DOHH2 (cell line): ENCODE measurements at regions not wholly inside any gene's neighbourhood (a gene's known extent, or its start where the extent isn't known, plus 50 kb on each side); places are given as distances from the start of the nearest gene placed in this dataset.

Experiments used
- EZH2phosphoT487 ChIP-seq: fragments of 200-600 bp; sonication (generic); IDR thresholded peaks from 2 replicates; pipeline ENCODE4 v1.6.1; 2017; ENCODE audit warnings: borderline replicate concordance, mild to moderate bottlenecking, antibody characterized with exemption, low read length, moderate library complexity, mixed read lengths
- TF ChIP-seq, protein P1 (sequence below): fragments of 200-600 bp; sonication (generic); IDR thresholded peaks from one replicate; pipeline ENCODE4 v1.5.1; 2014; ENCODE audit warnings: antibody characterized with exemption, mild to moderate bottlenecking, low read depth, low read length; ENCODE audit not compliant: poor library complexity, severe bottlenecking

DNA sequence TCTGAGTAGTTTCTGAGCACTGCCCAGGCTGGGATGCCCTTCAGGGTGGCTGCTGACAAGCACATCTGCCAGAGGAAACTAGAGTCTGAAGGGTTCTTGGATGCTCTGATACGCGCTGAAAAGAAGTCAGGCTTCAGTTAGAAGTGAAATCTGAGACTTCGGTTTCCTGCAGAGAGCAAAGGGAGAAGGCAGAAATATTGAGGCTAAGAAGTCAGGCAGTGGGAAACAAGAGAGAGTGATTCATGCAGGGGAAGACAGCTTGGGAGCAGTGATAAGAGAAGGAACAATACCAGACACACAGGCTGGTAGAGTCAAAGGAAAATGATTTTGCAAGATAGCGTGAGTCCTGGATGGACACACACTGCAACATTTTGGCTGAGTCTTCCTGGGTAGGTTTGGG is 51.0 kb upstream of the BOD1L2 start:
- TF ChIP-seq, protein P1, sequence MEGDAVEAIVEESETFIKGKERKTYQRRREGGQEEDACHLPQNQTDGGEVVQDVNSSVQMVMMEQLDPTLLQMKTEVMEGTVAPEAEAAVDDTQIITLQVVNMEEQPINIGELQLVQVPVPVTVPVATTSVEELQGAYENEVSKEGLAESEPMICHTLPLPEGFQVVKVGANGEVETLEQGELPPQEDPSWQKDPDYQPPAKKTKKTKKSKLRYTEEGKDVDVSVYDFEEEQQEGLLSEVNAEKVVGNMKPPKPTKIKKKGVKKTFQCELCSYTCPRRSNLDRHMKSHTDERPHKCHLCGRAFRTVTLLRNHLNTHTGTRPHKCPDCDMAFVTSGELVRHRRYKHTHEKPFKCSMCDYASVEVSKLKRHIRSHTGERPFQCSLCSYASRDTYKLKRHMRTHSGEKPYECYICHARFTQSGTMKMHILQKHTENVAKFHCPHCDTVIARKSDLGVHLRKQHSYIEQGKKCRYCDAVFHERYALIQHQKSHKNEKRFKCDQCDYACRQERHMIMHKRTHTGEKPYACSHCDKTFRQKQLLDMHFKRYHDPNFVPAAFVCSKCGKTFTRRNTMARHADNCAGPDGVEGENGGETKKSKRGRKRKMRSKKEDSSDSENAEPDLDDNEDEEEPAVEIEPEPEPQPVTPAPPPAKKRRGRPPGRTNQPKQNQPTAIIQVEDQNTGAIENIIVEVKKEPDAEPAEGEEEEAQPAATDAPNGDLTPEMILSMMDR, result no peak
- no peak for TF ChIP-seq EZH2phosphoT487
